HCT116 (cell line): ENCODE measurements at regions not wholly inside any gene's neighbourhood (a gene's known extent, or its start where the extent isn't known, plus 50 kb on each side); places are given as distances from the start of the nearest gene placed in this dataset.

Experiments
- EZH2 ChIP-seq: fragments of 200-600 bp; sonication (generic); IDR thresholded peaks from 2 replicates; pipeline ENCODE4 v1.6.1; 2017; ENCODE audit warnings: antibody characterized with exemption, mixed run types
- EZH2phosphoT487 ChIP-seq: fragments of 200-600 bp; IDR thresholded peaks from 2 replicates; pipeline ENCODE4 v1.6.1; 2018; ENCODE audit warnings: antibody characterized with exemption, borderline replicate concordance
- JUND ChIP-seq: IDR thresholded peaks from 2 replicates; pipeline ENCODE4 v1.6.1; 2012
- POLR2A ChIP-seq: IDR thresholded peaks from 2 replicates; pipeline ENCODE4 v1.7.0; 2011; ENCODE audit warnings: borderline replicate concordance; ENCODE audit not compliant: insufficient read depth, insufficient read length; ENCODE audit errors: extremely low read depth
- SRF ChIP-seq: IDR thresholded peaks from 2 replicates; pipeline ENCODE4 v1.6.1; 2012; ENCODE audit warnings: low read depth
- TCF7L2 ChIP-seq: IDR thresholded peaks from 2 replicates; pipeline ENCODE4 v1.7.0; 2011; ENCODE audit warnings: borderline replicate concordance, inconsistent platforms; ENCODE audit not compliant: insufficient read depth, insufficient read length; ENCODE audit errors: extremely low read depth
- TF ChIP-seq, protein P1 (sequence below): IDR thresholded peaks from 2 replicates; pipeline ENCODE4 v1.6.1; 2012; ENCODE audit warnings: low read depth
- TF ChIP-seq, protein P2 (sequence below), 3 experiments: fragments of 200-600 bp in 1 of 3; sonication (generic) in 1 of 3; IDR thresholded peaks in 2 of 3; conservative IDR thresholded peaks in 1 of 3; 2 replicates each; pipeline ENCODE4 v1.5.1; 2012 to 2017; ENCODE audit warnings: low read depth in 2 of 3, low read length in 2 of 3, antibody characterized with exemption in 1 of 3, borderline replicate concordance in 1 of 3, control low read depth in 1 of 3, mild to moderate bottlenecking in 1 of 3, mixed read lengths in 1 of 3, mixed run types in 1 of 3, moderate library complexity in 1 of 3; ENCODE audit not compliant: insufficient read depth in 1 of 3

DNA sequence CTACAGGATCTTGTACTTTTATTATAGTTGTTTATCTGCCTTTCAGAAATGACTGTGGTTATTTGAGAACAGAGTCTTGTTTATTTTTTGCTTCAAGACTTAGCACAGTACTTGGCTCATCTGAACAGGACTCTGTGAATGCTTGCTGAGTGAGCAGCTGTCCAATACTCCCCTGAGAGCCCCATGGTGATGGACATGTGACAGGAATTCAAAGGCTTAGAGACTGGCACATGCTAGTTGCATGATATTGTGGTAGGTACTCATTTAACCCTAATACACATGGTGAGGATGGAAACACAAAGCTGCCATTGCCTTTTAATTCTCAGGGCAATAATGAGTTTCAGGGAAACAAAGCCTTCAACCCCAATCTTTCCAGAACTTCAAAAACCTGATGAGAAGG lies 97.3 kb downstream of the GEMIN8 start:
- TF ChIP-seq, protein P1, sequence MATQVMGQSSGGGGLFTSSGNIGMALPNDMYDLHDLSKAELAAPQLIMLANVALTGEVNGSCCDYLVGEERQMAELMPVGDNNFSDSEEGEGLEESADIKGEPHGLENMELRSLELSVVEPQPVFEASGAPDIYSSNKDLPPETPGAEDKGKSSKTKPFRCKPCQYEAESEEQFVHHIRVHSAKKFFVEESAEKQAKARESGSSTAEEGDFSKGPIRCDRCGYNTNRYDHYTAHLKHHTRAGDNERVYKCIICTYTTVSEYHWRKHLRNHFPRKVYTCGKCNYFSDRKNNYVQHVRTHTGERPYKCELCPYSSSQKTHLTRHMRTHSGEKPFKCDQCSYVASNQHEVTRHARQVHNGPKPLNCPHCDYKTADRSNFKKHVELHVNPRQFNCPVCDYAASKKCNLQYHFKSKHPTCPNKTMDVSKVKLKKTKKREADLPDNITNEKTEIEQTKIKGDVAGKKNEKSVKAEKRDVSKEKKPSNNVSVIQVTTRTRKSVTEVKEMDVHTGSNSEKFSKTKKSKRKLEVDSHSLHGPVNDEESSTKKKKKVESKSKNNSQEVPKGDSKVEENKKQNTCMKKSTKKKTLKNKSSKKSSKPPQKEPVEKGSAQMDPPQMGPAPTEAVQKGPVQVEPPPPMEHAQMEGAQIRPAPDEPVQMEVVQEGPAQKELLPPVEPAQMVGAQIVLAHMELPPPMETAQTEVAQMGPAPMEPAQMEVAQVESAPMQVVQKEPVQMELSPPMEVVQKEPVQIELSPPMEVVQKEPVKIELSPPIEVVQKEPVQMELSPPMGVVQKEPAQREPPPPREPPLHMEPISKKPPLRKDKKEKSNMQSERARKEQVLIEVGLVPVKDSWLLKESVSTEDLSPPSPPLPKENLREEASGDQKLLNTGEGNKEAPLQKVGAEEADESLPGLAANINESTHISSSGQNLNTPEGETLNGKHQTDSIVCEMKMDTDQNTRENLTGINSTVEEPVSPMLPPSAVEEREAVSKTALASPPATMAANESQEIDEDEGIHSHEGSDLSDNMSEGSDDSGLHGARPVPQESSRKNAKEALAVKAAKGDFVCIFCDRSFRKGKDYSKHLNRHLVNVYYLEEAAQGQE, result no peak
- TF ChIP-seq POLR2A (no peak), EZH2 (no peak), JUND (no peak), SRF (no peak), EZH2phosphoT487 (no peak), TCF7L2 (no peak)
- TF ChIP-seq, protein P2, sequence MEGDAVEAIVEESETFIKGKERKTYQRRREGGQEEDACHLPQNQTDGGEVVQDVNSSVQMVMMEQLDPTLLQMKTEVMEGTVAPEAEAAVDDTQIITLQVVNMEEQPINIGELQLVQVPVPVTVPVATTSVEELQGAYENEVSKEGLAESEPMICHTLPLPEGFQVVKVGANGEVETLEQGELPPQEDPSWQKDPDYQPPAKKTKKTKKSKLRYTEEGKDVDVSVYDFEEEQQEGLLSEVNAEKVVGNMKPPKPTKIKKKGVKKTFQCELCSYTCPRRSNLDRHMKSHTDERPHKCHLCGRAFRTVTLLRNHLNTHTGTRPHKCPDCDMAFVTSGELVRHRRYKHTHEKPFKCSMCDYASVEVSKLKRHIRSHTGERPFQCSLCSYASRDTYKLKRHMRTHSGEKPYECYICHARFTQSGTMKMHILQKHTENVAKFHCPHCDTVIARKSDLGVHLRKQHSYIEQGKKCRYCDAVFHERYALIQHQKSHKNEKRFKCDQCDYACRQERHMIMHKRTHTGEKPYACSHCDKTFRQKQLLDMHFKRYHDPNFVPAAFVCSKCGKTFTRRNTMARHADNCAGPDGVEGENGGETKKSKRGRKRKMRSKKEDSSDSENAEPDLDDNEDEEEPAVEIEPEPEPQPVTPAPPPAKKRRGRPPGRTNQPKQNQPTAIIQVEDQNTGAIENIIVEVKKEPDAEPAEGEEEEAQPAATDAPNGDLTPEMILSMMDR (IDR thresholded peaks at IDR 0.05 in 2 of 3, conservative IDR thresholded peaks at IDR 0.05 in 1 of 3; ENCODE audit: borderline replicate concordance in 1 of 3, insufficient read depth in 1 of 3, low read depth in 2 of 3, low read length in 2 of 3), result no peak
